Spleen (tissue), 11 donors: ENCODE measurements at regions not wholly inside any gene's neighbourhood (a gene's known extent, or its start where the extent isn't known, plus 50 kb on each side); places are given as distances from the start of the nearest gene placed in this dataset.

Source experiments
- DNase-seq: peaks from one replicate; pipeline ENCODE4 v3.0.0-alpha.2; 2020
- H3K27ac ChIP-seq, 8 donors: fragments of 200-600 bp; sonication (generic) in 7 of 8; 1 replicate in 4 of 8; 2 replicates in 4 of 8; pipeline versions ENCODE4 v1.5.0 to v1.8.0; 2016 to 2021; ENCODE audit warnings: inconsistent platforms in 4 of 8, mild to moderate bottlenecking in 4 of 8, moderate library complexity in 1 of 8
- H3K27me3 ChIP-seq, 7 donors: fragments of 200-600 bp; sonication (generic) in 6 of 7; replicated peaks in 1 of 7; 1 replicate in 4 of 7; 2 replicates in 3 of 7; pipeline versions ENCODE4 v1.5.0 to v1.8.0; 2016 to 2021; ENCODE audit warnings: inconsistent platforms in 3 of 7, mild to moderate bottlenecking in 1 of 7
- H3K36me3 ChIP-seq, 6 donors: fragments of 200-600 bp; sonication (generic) in 5 of 6; 1 replicate in 4 of 6; 2 replicates in 2 of 6; pipeline versions ENCODE4 v1.5.0 to v1.8.0; 2016 to 2021; ENCODE audit warnings: inconsistent platforms in 2 of 6
- H3K4me1 ChIP-seq, 6 donors: fragments of 200-600 bp; sonication (generic) in 5 of 6; 1 replicate in 3 of 6; 2 replicates in 3 of 6; pipeline versions ENCODE4 v1.5.0 to v1.8.0; 2016 to 2021; ENCODE audit warnings: inconsistent platforms in 3 of 6
- H3K4me3 ChIP-seq, 8 donors: fragments of 200-600 bp; sonication (generic) in 7 of 8; 1 replicate in 4 of 8; 2 replicates in 4 of 8; pipeline versions ENCODE4 v1.5.0 to v1.8.0; 2016 to 2021; ENCODE audit warnings: inconsistent platforms in 4 of 8, mild to moderate bottlenecking in 4 of 8, moderate library complexity in 2 of 8
- H3K9me3 ChIP-seq, 8 donors: fragments of 200-600 bp; sonication (generic) in 7 of 8; 1 replicate in 4 of 8; 2 replicates in 4 of 8; pipeline versions ENCODE4 v1.5.0 to v1.8.0; 2016 to 2021; ENCODE audit warnings: inconsistent platforms in 4 of 8
- CTCF ChIP-seq, 11 experiments: fragments of 200-600 bp in 7 of 11; fragments of 450-650 bp in 4 of 11; sonication (generic) in 4 of 11; IDR thresholded peaks in 8 of 11; conservative IDR thresholded peaks in 3 of 11; 1 replicate in 7 of 11; 2 replicates in 4 of 11; pipeline versions ENCODE4 v1.4.0 to v1.8.0; 2016 to 2021; ENCODE audit warnings: antibody characterized with exemption in 11 of 11, inconsistent platforms in 4 of 11, mild to moderate bottlenecking in 1 of 11
- POLR2A ChIP-seq, 3 donors: fragments of 450-650 bp; IDR thresholded peaks; one replicate each; pipeline ENCODE4 v1.5.1; 2017; ENCODE audit warnings: antibody characterized with exemption in 3 of 3, mild to moderate bottlenecking in 1 of 3
- POLR2AphosphoS5 ChIP-seq, 3 donors: sonication (generic); formaldehyde crosslinking; IDR thresholded peaks; one replicate each; pipeline ENCODE4 v1.5.1; 2017; ENCODE audit warnings: antibody characterized with exemption in 3 of 3
- WGBS, 5 donors: extraction: QIAGEN DNeasy Blood & Tissue Kit in 3 of 5; methylation state at CpG; one replicate each; pipeline versions ENCODE4 v1.1.5 to v1.1.7; 2013 to 2018; 5-methylcytosine and 5-hydroxymethylcytosine counted together
- intact Hi-C: fragments of 100-400 bp; cut with DNase I; formaldehyde crosslinking; loops from one replicate; pipeline ENCODE4 v1.15.0; 2023; ENCODE audit warnings: low total_unique reads
- donor health status: healthy with polysubstance abuse.
- donor health status: DM: no; HTN: no; CAD: no; lungs with moderate emphysema.
- donor health status: DM: no; HTN: no; CAD: no.
- donor health status: Bipolar disorder and iron deficiency.
- donor health status: healthy.
- donor health status: DM: no; HTN: no; CAD: no.
- donor health status: DM: yes; HTN: yes; CAD: no.

- no peak for TF ChIP-seq POLR2AphosphoS5 (IDR thresholded peaks at IDR 0.05)
- TF ChIP-seq CTCF (IDR thresholded peaks at IDR 0.05 in 8 of 11, conservative IDR thresholded peaks at IDR 0.05 in 3 of 11): no peak
- TF ChIP-seq POLR2A (IDR thresholded peaks at IDR 0.05): no peak
- Histone ChIP-seq H3K27ac (no peak overlapping the region), H3K27me3 (no peaks in the 10 kb centered on the region), H3K4me1 (no peaks in the 10 kb centered on the region), H3K4me3 (no peak overlapping the region), H3K36me3 (no peaks in the 10 kb centered on the region), H3K9me3 (no peaks in the 10 kb centered on the region)
- intact Hi-C loops: no loop called here
- DNase-seq: no peak
Measured at GRCh38 chr13:80883545-80883944, 542.6 kb upstream of the SPRY2 start.

- Histone ChIP-seq H3K27me3 (no peaks in the 10 kb centered on the region), H3K4me3 (no peak overlapping the region), H3K9me3 (no peaks in the 10 kb centered on the region), H3K4me1 (no peaks in the 10 kb centered on the region), H3K27ac (no peak overlapping the region), H3K36me3 (no peaks in the 10 kb centered on the region)
- intact Hi-C loops: no loop called here
- no peak for TF ChIP-seq POLR2AphosphoS5 (IDR thresholded peaks at IDR 0.05)
- DNase-seq: no peak
Measured at GRCh38 chr13:80881942-80882445, 541.1 kb upstream of the SPRY2 start.

- intact Hi-C loops: no loop called here
Measured at GRCh38 chr13:80881495-80881894, 540.6 kb upstream of the SPRY2 start.

GRCh38 chr13:80881034-80881433 is 540.1 kb upstream of the SPRY2 start:
- Histone ChIP-seq H3K27ac (no peak overlapping the region), H3K4me3 (no peak overlapping the region), H3K4me1 (no peaks in the 10 kb centered on the region), H3K27me3 (no peaks in the 10 kb centered on the region), H3K36me3 (no peaks in the 10 kb centered on the region), H3K9me3 (no peaks in the 10 kb centered on the region)
- 61 to 85% (median 72%) methylated on average over 1 of the region's 1 CpG for WGBS, 5 donors
- TF ChIP-seq POLR2AphosphoS5 (IDR thresholded peaks at IDR 0.05) (no peak), POLR2A (IDR thresholded peaks at IDR 0.05) (no peak), CTCF (IDR thresholded peaks at IDR 0.05 in 8 of 11, conservative IDR thresholded peaks at IDR 0.05 in 3 of 11) (no peak)
- intact Hi-C loops: no loop called here
- no peak for DNase-seq

More at GRCh38 chr13:80881495-80881894, 540.6 kb upstream of the SPRY2 start:
- Histone ChIP-seq H3K27ac (no peak overlapping the region), H3K4me1 (no peaks in the 10 kb centered on the region), H3K36me3 (no peaks in the 10 kb centered on the region), H3K27me3 (no peaks in the 10 kb centered on the region), H3K9me3 (no peaks in the 10 kb centered on the region), H3K4me3 (no peak overlapping the region)
- DNase-seq: no peak
- TF ChIP-seq CTCF (IDR thresholded peaks at IDR 0.05 in 8 of 11, conservative IDR thresholded peaks at IDR 0.05 in 3 of 11): no peak
- TF ChIP-seq POLR2A (IDR thresholded peaks at IDR 0.05): no peak
- TF ChIP-seq POLR2AphosphoS5 (IDR thresholded peaks at IDR 0.05): no peak

GRCh38 chr13:80877944-80878241 is 537.0 kb upstream of the SPRY2 start:
- Histone ChIP-seq H3K36me3 (no peaks in the 10 kb centered on the region), H3K4me3 (no peak overlapping the region), H3K9me3 (no peaks in the 10 kb centered on the region), H3K27ac (no peak overlapping the region), H3K4me1 (no peaks in the 10 kb centered on the region), H3K27me3 (no peaks in the 10 kb centered on the region)
- no peak for DNase-seq
- no peak for TF ChIP-seq CTCF (IDR thresholded peaks at IDR 0.05 in 8 of 11, conservative IDR thresholded peaks at IDR 0.05 in 3 of 11)
- TF ChIP-seq POLR2AphosphoS5 (IDR thresholded peaks at IDR 0.05): no peak
- TF ChIP-seq POLR2A (IDR thresholded peaks at IDR 0.05): no peak
- intact Hi-C loops: no loop called here
